CD4-positive, alpha-beta T cell (primary cell): ENCODE measurements at regions not wholly inside any gene's neighbourhood (a gene's known extent, or its start where the extent isn't known, plus 50 kb on each side); places are given as distances from the start of the nearest gene placed in this dataset.

Experiments used
- ATAC-seq: fragments of 200-7000 bp; cut with Tn5 transposase; one replicate; pipeline ENCODE4 v1.10.0; 2022; ENCODE audit warnings: mild to moderate bottlenecking; ENCODE audit not compliant: poor library complexity
- CTCF ChIA-PET: fragments of 350-600 bp; sonication (Branson Sonifier 250); formaldehyde crosslinking; loops from one replicate; lab custom pipeline; 2021; ENCODE audit warnings: antibody characterized with exemption, inconsistent platforms; lab: Charles Lee
- POLR2A ChIA-PET: fragments of 350-600 bp; sonication (Branson Sonifier 250); formaldehyde crosslinking; loops from one replicate; lab custom pipeline; 2021; ENCODE audit warnings: antibody characterized with exemption, inconsistent platforms; lab: Charles Lee
- DNase-seq, 14 experiments: peaks; one replicate each; pipeline ENCODE4 v3.0.0-alpha.2; 2013 to 2020; ENCODE audit warnings: mixed read lengths in 2 of 14
- H3K27ac ChIP-seq, 2 donors: one replicate each; pipeline versions ENCODE4 v1.5.1 to v1.7.0; 2013; ENCODE audit warnings: low read length in 2 of 2, low read depth in 1 of 2, mild to moderate bottlenecking in 1 of 2
- H3K27me3 ChIP-seq, 2 experiments: 1 replicate in 1 of 2; 2 replicates in 1 of 2; pipeline versions ENCODE4 v1.6.1 to v1.7.0; 2013; ENCODE audit warnings: low read length in 2 of 2, control low read depth in 1 of 2, mild to moderate bottlenecking in 1 of 2, moderate library complexity in 1 of 2; ENCODE audit not compliant: insufficient read depth in 2 of 2, control insufficient read depth in 1 of 2
- H3K36me3 ChIP-seq: one replicate; pipeline ENCODE4 v1.6.1; 2013; ENCODE audit warnings: low read length, control low read depth; ENCODE audit not compliant: insufficient read depth
- H3K4me1 ChIP-seq: one replicate; pipeline ENCODE4 v1.6.1; 2013; ENCODE audit warnings: low read length, control low read depth; ENCODE audit not compliant: insufficient read depth
- H3K4me3 ChIP-seq: one replicate; pipeline ENCODE4 v1.5.1; 2013; ENCODE audit warnings: mild to moderate bottlenecking, low read length, moderate library complexity
- H3K9me3 ChIP-seq, 2 experiments: 1 replicate in 1 of 2; 2 replicates in 1 of 2; pipeline versions ENCODE4 v1.6.1 to v1.7.0; 2013; ENCODE audit warnings: low read length in 2 of 2, mild to moderate bottlenecking in 2 of 2, control low read depth in 1 of 2, moderate library complexity in 1 of 2; ENCODE audit not compliant: control insufficient read depth in 1 of 2, insufficient read depth in 1 of 2
- H3K27ac Mint-ChIP-seq: one replicate; pipeline ENCODE4 v1.8.0; 2020; ENCODE audit warnings: mixed read lengths
- H3K27me3 Mint-ChIP-seq: one replicate; pipeline ENCODE4 v1.8.0; 2021; ENCODE audit warnings: mixed read lengths
- H3K36me3 Mint-ChIP-seq: one replicate; pipeline ENCODE4 v1.8.0; 2021; ENCODE audit warnings: low read depth, mixed read lengths
- H3K4me1 Mint-ChIP-seq: one replicate; pipeline ENCODE4 v1.8.0; 2021; ENCODE audit warnings: low read depth, mixed read lengths
- H3K4me3 Mint-ChIP-seq: one replicate; pipeline ENCODE4 v1.8.0; 2020; ENCODE audit warnings: mild to moderate bottlenecking, mixed read lengths
- H3K9me3 Mint-ChIP-seq: one replicate; pipeline ENCODE4 v1.8.0; 2020; ENCODE audit warnings: mixed read lengths
- intact Hi-C, 2 experiments: fragments of 100-400 bp; cut with DNase I in 1 of 2; cut with micrococcal nuclease in 1 of 2; formaldehyde crosslinking; loops; one replicate each; pipeline versions ENCODE4 v1.15.1 to v1.9.0; 2023 to 2025; cut with DNase I, micrococcal nuclease
- TF ChIP-seq, protein P1 (sequence below): fragments of 200-600 bp; IDR thresholded peaks from one replicate; pipeline ENCODE4 v1.8.0; 2022; ENCODE audit warnings: antibody characterized with exemption, mild to moderate bottlenecking

- Histone ChIP-seq H3K27ac (no peak overlapping the region), H3K9me3 (no peaks in the 10 kb centered on the region), H3K4me1 (no peaks in the 10 kb centered on the region), H3K36me3 (no peaks in the 10 kb centered on the region), H3K4me3 (no peak overlapping the region), H3K27me3 (no peaks in the 10 kb centered on the region)
- CTCF ChIA-PET, result no interaction called here
- Mint-ChIP-seq H3K36me3 (no peaks in the 10 kb centered on the region), H3K27ac (no peak overlapping the region), H3K27me3 (no peaks in the 10 kb centered on the region), H3K4me3 (no peak overlapping the region), H3K4me1 (no peaks in the 10 kb centered on the region), H3K9me3 (no peaks in the 10 kb centered on the region)
- no peak for ATAC-seq
- TF ChIP-seq, protein P1, sequence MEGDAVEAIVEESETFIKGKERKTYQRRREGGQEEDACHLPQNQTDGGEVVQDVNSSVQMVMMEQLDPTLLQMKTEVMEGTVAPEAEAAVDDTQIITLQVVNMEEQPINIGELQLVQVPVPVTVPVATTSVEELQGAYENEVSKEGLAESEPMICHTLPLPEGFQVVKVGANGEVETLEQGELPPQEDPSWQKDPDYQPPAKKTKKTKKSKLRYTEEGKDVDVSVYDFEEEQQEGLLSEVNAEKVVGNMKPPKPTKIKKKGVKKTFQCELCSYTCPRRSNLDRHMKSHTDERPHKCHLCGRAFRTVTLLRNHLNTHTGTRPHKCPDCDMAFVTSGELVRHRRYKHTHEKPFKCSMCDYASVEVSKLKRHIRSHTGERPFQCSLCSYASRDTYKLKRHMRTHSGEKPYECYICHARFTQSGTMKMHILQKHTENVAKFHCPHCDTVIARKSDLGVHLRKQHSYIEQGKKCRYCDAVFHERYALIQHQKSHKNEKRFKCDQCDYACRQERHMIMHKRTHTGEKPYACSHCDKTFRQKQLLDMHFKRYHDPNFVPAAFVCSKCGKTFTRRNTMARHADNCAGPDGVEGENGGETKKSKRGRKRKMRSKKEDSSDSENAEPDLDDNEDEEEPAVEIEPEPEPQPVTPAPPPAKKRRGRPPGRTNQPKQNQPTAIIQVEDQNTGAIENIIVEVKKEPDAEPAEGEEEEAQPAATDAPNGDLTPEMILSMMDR, result no peak
- intact Hi-C loops, result no loop called here
- DNase-seq, result no peak
- POLR2A ChIA-PET, result no interaction called here
Observed at GRCh38 chr5:124230456-124230855, 516.0 kb downstream of the ZNF608 start.

DNA sequence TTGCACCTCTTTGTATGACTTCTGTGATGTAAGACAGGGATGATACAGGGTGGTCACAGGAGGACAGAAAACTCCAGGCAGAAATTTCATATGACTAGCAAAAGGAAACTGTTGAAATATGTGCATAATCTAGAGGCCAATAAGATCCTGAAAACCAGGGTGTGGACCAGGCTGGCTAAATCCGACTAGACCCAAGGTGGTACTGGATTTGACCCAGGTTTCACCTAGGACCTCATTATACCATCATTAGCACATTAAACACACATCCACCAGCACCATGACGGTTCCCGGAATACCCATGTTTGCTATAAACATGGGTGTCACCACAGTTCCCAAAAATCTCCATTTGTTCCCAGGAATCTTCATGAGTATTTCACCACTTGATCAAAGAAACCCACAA is 517.1 kb downstream of the ZNF608 start:
- Histone ChIP-seq H3K4me1 (no peaks in the 10 kb centered on the region), H3K27ac (no peak overlapping the region), H3K9me3 (peaks cover 0 to 4% of the 10 kb centered on the region in 2 experiments), H3K4me3 (no peak overlapping the region), H3K27me3 (no peaks in the 10 kb centered on the region), H3K36me3 (no peaks in the 10 kb centered on the region)
- TF ChIP-seq, protein P1, result no peak
- CTCF ChIA-PET, result no interaction called here
- intact Hi-C loops, result no loop called here
- no peaks in the 10 kb centered on the region for H3K36me3 Mint-ChIP-seq
- no peaks in the 10 kb centered on the region for H3K27me3 Mint-ChIP-seq
- POLR2A ChIA-PET, result no interaction called here
- H3K4me3 Mint-ChIP-seq, result no peak overlapping the region
- H3K9me3 Mint-ChIP-seq, result no peaks in the 10 kb centered on the region
- DNase-seq (no peak), ATAC-seq (no peak)
- no peak overlapping the region for H3K27ac Mint-ChIP-seq
- no peaks in the 10 kb centered on the region for H3K4me1 Mint-ChIP-seq

DNA sequence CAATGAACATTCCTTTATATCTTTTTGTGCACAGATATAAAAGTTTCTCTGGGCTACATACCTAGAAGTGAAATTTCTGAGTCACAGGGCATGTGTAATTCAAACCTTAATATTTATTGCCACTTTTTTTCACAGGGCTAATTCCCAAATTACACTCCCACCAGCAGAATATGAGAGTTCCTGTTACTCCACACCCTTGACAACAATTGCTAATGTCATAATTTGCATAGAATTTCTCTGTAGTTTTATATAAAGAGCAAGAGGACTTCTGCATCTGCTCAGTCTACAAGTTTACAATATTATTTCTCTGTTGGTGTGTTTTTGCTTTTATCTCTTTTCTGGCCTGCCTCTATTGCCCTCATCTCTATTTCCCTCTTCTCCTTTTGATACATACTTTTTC is 518.5 kb downstream of the ZNF608 start:
- intact Hi-C loops, result no loop called here
- POLR2A ChIA-PET, result no interaction called here
- Mint-ChIP-seq H3K4me1 (no peaks in the 10 kb centered on the region), H3K27me3 (no peaks in the 10 kb centered on the region), H3K9me3 (no peaks in the 10 kb centered on the region), H3K27ac (no peak overlapping the region), H3K4me3 (no peak overlapping the region), H3K36me3 (no peaks in the 10 kb centered on the region)
- Histone ChIP-seq H3K4me3 (no peak overlapping the region), H3K36me3 (no peaks in the 10 kb centered on the region), H3K27me3 (no peaks in the 10 kb centered on the region), H3K27ac (no peak overlapping the region), H3K4me1 (no peaks in the 10 kb centered on the region), H3K9me3 (peaks cover 0 to 8% of the 10 kb centered on the region in 2 experiments)
- ATAC-seq, result no peak
- CTCF ChIA-PET, result no interaction called here
- DNase-seq, result no peak
- TF ChIP-seq, protein P1, result no peak
